HG03378 (cell line): ENCODE measurements at regions not wholly inside any gene's neighbourhood (a gene's known extent, or its start where the extent isn't known, plus 50 kb on each side); places are given as distances from the start of the nearest gene placed in this dataset.
"Not testable (repeated sequence)": the region's sequence is repeated elsewhere in the genome, so short reads cannot be mapped to it uniquely, and the experiment has no call there.

Source experiments
- ATAC-seq: cut with Tn5 transposase; IDR thresholded peaks from one replicate; pipeline ENCODE4 v1.9.1; 2021; ENCODE audit warnings: mild to moderate bottlenecking, moderate library complexity; ENCODE audit not compliant: unreplicated experiment

DNA sequence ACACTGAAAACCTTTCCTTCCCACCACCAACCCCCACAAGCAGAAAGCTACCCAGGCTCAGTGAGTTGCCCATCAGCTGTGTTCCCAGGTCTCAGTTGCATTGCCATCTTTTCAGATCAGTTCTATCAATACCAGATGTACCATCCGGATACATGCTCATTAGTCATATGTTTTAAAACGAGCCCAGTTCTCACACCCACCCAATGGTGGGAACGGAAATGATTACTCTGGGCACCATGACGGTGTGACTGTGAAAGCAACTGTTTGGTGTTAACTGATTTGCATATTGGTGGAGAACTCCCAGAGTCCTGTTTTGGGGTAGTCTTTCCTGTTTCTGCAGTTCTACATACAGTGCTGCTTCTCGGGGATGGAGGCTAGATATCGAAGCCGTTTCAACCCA is 212.3 kb downstream of the TRIM36 start:
- ATAC-seq: peak; percentile 91

DNA sequence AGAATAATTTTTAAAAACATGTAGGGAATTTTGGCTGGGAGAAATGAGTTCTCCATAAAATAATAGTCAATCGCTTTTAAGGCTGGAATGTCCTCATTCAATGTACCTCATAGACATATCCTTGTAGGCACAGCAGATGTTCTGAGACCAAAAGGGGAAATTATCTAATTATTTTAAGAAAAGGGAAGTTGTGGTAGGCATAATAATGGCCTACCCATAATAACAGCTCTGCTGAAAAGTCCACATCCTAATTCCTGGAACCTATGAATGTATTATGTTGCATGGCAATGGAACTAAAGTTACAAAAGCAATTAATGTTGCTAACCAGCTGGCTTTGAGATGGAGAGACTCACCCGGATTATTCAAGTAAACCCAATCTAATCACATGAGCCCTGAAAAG is 216.1 kb downstream of the TRIM36 start:
- ATAC-seq: peak; percentile 60

GRCh38 chr5:114952876-114953275 is 216.8 kb downstream of the TRIM36 start:
- ATAC-seq: no peak

DNA sequence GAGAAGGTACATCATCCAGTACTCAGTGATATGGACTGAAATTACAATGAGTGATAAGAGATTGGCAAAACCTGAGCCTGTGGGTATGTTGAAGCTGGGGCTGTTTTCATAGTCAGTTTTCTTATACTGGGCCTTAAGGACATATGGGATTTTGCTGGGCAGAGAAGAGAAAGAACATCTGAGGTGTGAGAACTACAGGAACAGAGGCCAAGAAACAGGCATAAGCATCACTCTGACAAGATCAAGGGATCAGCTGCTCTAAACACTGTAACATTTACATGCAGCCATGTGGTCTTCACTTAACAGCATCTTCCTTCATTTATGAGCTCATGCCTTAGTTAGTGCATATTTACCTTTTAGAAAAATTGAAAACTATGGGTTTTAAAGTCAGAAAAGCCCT is 220.0 kb downstream of the TRIM36 start:
- ATAC-seq: no peak

GRCh38 chr5:114948986-114949621 is 220.6 kb downstream of the TRIM36 start:
- no peak for ATAC-seq

DNA sequence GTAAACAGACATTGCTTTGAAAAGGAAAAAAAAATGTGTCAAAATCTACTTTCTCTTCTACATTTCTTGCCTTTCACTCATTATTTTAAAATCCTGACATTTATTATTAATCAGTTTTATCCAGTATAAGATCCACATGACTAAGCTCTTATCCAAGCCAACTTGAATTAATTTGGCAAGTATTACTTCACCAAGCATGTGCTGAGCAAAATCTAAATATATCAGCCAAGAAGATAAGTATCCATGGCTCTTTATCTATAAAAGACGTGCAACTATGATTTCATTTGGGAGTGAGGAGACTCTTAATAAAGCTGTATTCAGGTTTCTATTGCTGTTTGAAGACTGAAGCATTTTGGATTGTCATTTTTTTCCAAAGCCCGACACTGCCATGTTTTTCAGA is 221.3 kb downstream of the TRIM36 start:
- ATAC-seq: no peak

GRCh38 chr5:114940709-114941108 is 229.0 kb downstream of the TRIM36 start:
- ATAC-seq: no peak

GRCh38 chr5:114935490-114935889 is 234.2 kb downstream of the TRIM36 start:
- no peak for ATAC-seq

- ATAC-seq: no peak
Measured at GRCh38 chr5:114928644-114929462, 240.9 kb downstream of the TRIM36 start.

DNA sequence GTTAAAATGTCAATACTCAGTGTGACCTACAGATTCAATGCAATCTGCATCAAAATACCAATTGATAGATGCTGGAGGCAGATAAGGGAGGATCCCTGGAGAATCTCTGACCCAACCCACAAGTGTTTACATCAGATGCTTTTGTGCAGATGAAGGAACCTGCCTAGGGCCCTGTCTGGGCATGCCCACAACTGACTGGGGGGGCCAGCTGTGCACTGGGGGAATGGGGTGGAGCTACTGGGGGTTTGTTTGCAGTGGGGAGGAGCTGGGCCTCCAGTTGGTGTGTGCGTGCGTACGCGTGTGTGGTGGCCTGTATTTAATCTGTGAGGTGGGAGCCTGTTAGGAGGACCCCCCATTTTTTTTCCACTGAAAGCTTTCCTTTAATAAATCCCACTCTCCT is 244.9 kb downstream of the TRIM36 start:
- ATAC-seq: no peak

- ATAC-seq: no peak
Measured at GRCh38 chr5:114912189-114912920, 257.4 kb downstream of the TRIM36 start.

GRCh38 chr5:114910727-114911126 is 259.0 kb downstream of the TRIM36 start:
- ATAC-seq: no peak

- ATAC-seq: no peak
Measured at GRCh38 chr5:114909424-114909823, 260.3 kb downstream of the TRIM36 start.

- ATAC-seq: no peak
Measured at GRCh38 chr5:114903767-114904166, 265.9 kb downstream of the TRIM36 start.

- ATAC-seq: no peak
Measured at GRCh38 chr5:114898602-114899001, 271.1 kb downstream of the TRIM36 start.

DNA sequence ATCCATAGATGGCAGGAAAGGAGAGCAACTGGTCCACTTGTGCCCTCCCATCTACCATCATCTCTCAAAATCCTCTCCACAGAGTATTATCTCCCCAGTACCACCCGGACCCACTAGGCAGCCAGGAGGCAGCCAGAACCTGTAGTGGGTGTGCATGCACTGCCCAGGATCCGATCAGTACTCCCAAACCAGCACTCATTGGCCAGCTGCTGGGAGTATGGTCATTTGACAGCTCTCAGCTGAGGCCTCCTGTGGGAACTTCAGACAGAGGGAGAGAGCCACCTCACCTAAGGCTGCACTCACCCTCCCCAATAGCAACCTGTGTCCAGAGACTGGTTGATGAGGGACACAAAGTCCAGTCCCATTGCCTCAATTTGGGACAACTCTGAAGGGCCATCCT is 286.0 kb downstream of the TRIM36 start:
- no peak for ATAC-seq

- ATAC-seq: no peak
Measured at GRCh38 chr5:114859438-114859735, 310.3 kb downstream of the TRIM36 start.

GRCh38 chr5:114858665-114859437 is 310.9 kb downstream of the TRIM36 start:
- ATAC-seq: no peak

DNA sequence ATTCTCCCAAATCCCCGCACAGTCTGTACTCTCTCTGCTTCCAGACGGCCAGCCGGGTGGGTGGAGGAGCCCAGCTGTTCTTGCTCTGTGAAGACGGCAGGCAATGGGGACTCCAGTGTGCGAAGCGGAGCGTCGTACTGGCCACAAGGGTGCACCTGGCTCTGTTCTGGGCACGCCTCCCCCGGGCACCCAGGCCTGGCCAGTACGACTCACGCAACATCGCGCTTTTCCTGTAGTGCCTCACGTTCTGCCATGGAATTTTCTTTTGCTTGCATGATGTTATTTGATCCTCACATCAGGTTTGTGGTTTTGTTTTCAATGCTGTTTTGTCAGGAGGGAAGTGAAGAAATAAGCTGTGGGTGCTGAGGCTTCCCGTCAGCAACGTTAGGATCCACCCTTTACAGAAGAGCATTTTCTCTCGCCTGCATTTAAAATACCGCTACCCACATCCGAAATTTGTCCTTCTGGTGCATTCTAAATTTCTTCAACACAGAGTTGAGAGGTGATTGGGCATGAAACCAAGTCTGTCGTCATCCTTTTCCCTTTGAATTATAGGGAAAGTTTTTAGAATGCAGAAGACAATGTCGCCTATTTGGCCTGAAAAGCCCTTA is 311.7 kb downstream of the TRIM36 start:
- ATAC-seq: no peak

GRCh38 chr5:114844711-114845110 is 325.0 kb downstream of the TRIM36 start:
- not testable (repeated sequence) for ATAC-seq

- ATAC-seq: no peak
Measured at GRCh38 chr5:114839360-114839759, 330.3 kb downstream of the TRIM36 start.
